ENCODE measurements at regions not wholly inside any gene's neighbourhood (a gene's known extent, or its start where the extent isn't known, plus 50 kb on each side); places are given as distances from the start of the nearest gene placed in this dataset.

GRCh38 chr19:22532388-22533300 is 101.5 kb upstream of the ZNF492 start:
- H3K9me3 ChIP-seq (ENCODE audit: insufficient read depth in 2 of 2, low read depth in 1 of 2, low read length in 1 of 2): peaks cover 55 to 58% of the 10 kb centered on the region in 2 experiments
- CTCF ChIA-PET (ENCODE audit: partially characterized antibody): no interaction called here
- H3K27me3 ChIP-seq (replicated peaks in 1 of 4; ENCODE audit: control insufficient read depth in 3 of 4, extremely low read depth in 1 of 4, insufficient read depth in 3 of 4, low read length in 3 of 4): no peaks in the 10 kb centered on the region
- H3K79me1 ChIP-seq (ENCODE audit: low read depth, low read length): no peaks in the 10 kb centered on the region
- H3K18ac ChIP-seq (ENCODE audit: extremely low read depth, low read length): no peak overlapping the region
- no peaks in the 10 kb centered on the region for H3K23me2 ChIP-seq (ENCODE audit: low read depth, low read length)
- H2BK120ac ChIP-seq (replicated peaks; ENCODE audit: low read depth, low read length): no peak overlapping the region
- H3K56ac ChIP-seq (replicated peaks; ENCODE audit: insufficient read length, low read depth, low read length): no peak overlapping the region
- WGBS, 2 experiments (ENCODE audit: extremely low coverage in 1 of 2, insufficient coverage in 1 of 2, insufficient read length in 1 of 2, insufficient replicate concordance in 2 of 2, low coverage in 1 of 2, low lambda C conversion rate in 2 of 2, missing lambda C conversion rate in 1 of 2): 90% methylated on average over 39 of the region's 43 CpGs; no CpG with 5 or more reads in 1 of the 2 experiments
- H3K4ac ChIP-seq (replicated peaks; ENCODE audit: insufficient read length, low read depth, low read length): no peak overlapping the region
- H3K14ac ChIP-seq (ENCODE audit: insufficient read length): no peak overlapping the region
- DNase-seq (ENCODE audit: low read depth in 1 of 2, low spot score in 2 of 2): no peak
- no peak overlapping the region for H2BK15ac ChIP-seq (ENCODE audit: low read length)
- H4K91ac ChIP-seq (replicated peaks; ENCODE audit: insufficient read length, low read length): no peak overlapping the region
- no peak overlapping the region for H2BK5ac ChIP-seq (ENCODE audit: low read depth, low read length)
- H3K23ac ChIP-seq (ENCODE audit: insufficient read length): no peak overlapping the region
- no peaks in the 10 kb centered on the region for H3K4me1 ChIP-seq (replicated peaks in 1 of 4; ENCODE audit: control insufficient read depth in 3 of 4, insufficient read depth in 4 of 4, low read length in 3 of 4)
- no peak for FAIRE-seq
- no peaks in the 10 kb centered on the region for H3K36me3 ChIP-seq (ENCODE audit: control insufficient read depth in 2 of 4, insufficient read depth in 4 of 4, low read length in 3 of 4)
- no peak overlapping the region for H2AK5ac ChIP-seq (ENCODE audit: low read depth, low read length)
- no peak overlapping the region for H3K4me2 ChIP-seq (ENCODE audit: insufficient read depth in 1 of 2, low read depth in 2 of 2, low read length in 2 of 2)
- no peaks in the 10 kb centered on the region for H4K20me1 ChIP-seq (replicated peaks in 1 of 2; ENCODE audit: control insufficient read depth in 1 of 2, insufficient read depth in 2 of 2, low read length in 2 of 2)
- H3K9ac ChIP-seq (replicated peaks in 1 of 4; ENCODE audit: extremely low read depth in 1 of 4, low read depth in 3 of 4, low read length in 3 of 4): no peak overlapping the region
- no peak overlapping the region for H3K27ac ChIP-seq (ENCODE audit: low read depth, low read length)
- no peak overlapping the region for H2BK12ac ChIP-seq (ENCODE audit: low read depth, low read length)
- H2AFZ ChIP-seq (ENCODE audit: low read length): no peak overlapping the region
- no peak overlapping the region; a peak in 1 of 8 replicates for H3K4me3 ChIP-seq (ENCODE audit: extremely low read depth in 1 of 4, insufficient read depth in 2 of 4, low read depth in 3 of 4, low read length in 4 of 4)
- POLR2A ChIA-PET (ENCODE audit: partially characterized antibody): no interaction called here
- H4K5ac ChIP-seq (ENCODE audit: insufficient read length, low read depth, low read length): no peak overlapping the region
- H3K79me2 ChIP-seq (ENCODE audit: control insufficient read depth in 1 of 2, insufficient read depth in 2 of 2, low read length in 2 of 2): no peaks in the 10 kb centered on the region
- no peak overlapping the region for H2BK20ac ChIP-seq (ENCODE audit: low read length)
- H4K8ac ChIP-seq (ENCODE audit: extremely low read depth, insufficient read depth, low read length): no peak overlapping the region
- TF ChIP-seq GTF2F1 (IDR thresholded peaks at IDR 0.05; ENCODE audit: borderline replicate concordance, low read depth, low read length) (no peak), POU5F1 (IDR thresholded peaks at IDR 0.05; ENCODE audit: low read depth, low read length) (no peak), RAD21 (IDR thresholded peaks at IDR 0.05 in 1 of 2, conservative IDR thresholded peaks at IDR 0.05 in 1 of 2; ENCODE audit: low read depth in 2 of 2, low read length in 2 of 2) (no peak), TAF1 (IDR thresholded peaks at IDR 0.05; ENCODE audit: low read depth, low read length) (no peak), ASH2L (IDR thresholded peaks at IDR 0.05; ENCODE audit: low read length) (no peak), EZH2 (IDR thresholded peaks at IDR 0.05; ENCODE audit: low read depth, low read length, severe bottlenecking) (no peak), KDM4A (IDR thresholded peaks at IDR 0.05; ENCODE audit: low read depth, low read length, severe bottlenecking) (no peak), CTCF (IDR thresholded peaks at IDR 0.05; ENCODE audit: control extremely low read depth in 1 of 3, insufficient read depth in 1 of 3, low read depth in 1 of 3, low read length in 3 of 3) (no peak), SIRT6 (IDR thresholded peaks at IDR 0.05; ENCODE audit: low read length) (no peak), SAP30 (IDR thresholded peaks at IDR 0.05; ENCODE audit: insufficient read depth, insufficient replicate concordance, low read length) (no peak)

Measured in H1 (cell line).